Motor neuron (in vitro differentiated cells): ENCODE measurements at regions not wholly inside any gene's neighbourhood (a gene's known extent, or its start where the extent isn't known, plus 50 kb on each side); places are given as distances from the start of the nearest gene placed in this dataset.
"Not testable (repeated sequence)": the region's sequence is repeated elsewhere in the genome, so short reads cannot be mapped to it uniquely, and the experiment has no call there.

Experiments used
- ATAC-seq, 8 experiments: fragments of 200-7000 bp; cut with Tn5 transposase; replicated peaks in 6 of 8; 2 replicates each; pipeline ENCODE4 v1.8.0; 2021; ENCODE audit warnings: mild to moderate bottlenecking in 8 of 8, moderate library complexity in 8 of 8
- H3K27ac ChIP-seq, 2 donors: fragments of 250-450 bp; sonication (Bioruptor Pico); 2 replicates each; pipeline ENCODE4 v1.9.0; 2021; ENCODE audit warnings: antibody characterized with exemption in 2 of 2, mild to moderate bottlenecking in 2 of 2, moderate library complexity in 1 of 2
- H3K4me1 ChIP-seq, 2 donors: fragments of 250-450 bp; sonication (Bioruptor Pico); replicated peaks in 1 of 2; 2 replicates each; pipeline ENCODE4 v1.6.1; 2021; ENCODE audit warnings: antibody characterized with exemption in 2 of 2, mild to moderate bottlenecking in 2 of 2, moderate library complexity in 1 of 2
- H3K4me3 ChIP-seq, 5 donors: fragments of 250-450 bp; sonication (Bioruptor Pico); 2 replicates each; pipeline ENCODE4 v1.9.0; 2021; ENCODE audit warnings: antibody characterized with exemption in 5 of 5, mild to moderate bottlenecking in 5 of 5, moderate library complexity in 4 of 5
- WGBS, 10 experiments: fragments of 450-650 bp; shearing (Covaris generic); methylation state at CpG; one replicate each; pipeline ENCODE4 v1.0.0; 2022; 5-methylcytosine and 5-hydroxymethylcytosine counted together
- in situ Hi-C, 9 experiments: fragments of 400-800 bp; cut with MboI; loops; one replicate each; pipeline ENCODE4 v1.15.0; 2021; ENCODE audit warnings: low sequenced_read_pairs in 9 of 9, low pct_unique_long_range_greater_than_20kb in 2 of 9; ENCODE audit not compliant: unreplicated experiment in 9 of 9

GRCh38 chr6:168193816-168194721, 115.1 kb upstream of the FRMD1 start:
- 0 to 100% (median 90%) methylated on average over 1 to 19 of the region's 42 CpGs; no CpG with 5 or more reads in 3 of the 10 experiments for WGBS, 10 experiments
- in situ Hi-C loops = no loop called here
- Histone ChIP-seq H3K4me3 (no peak overlapping the region), H3K27ac (no peak overlapping the region), H3K4me1 (peaks cover 9 to 16% of the 10 kb centered on the region in 2 donors)
- ATAC-seq = no peak

GRCh38 chr6:168192901-168193815, 114.1 kb upstream of the FRMD1 start:
- 73 to 100% (median 93%) methylated on average over 5 to 19 of the region's 47 CpGs; no CpG with 5 or more reads in 3 of the 10 experiments for WGBS, 10 experiments
- H3K27ac ChIP-seq = no peak overlapping the region
- in situ Hi-C loops = no loop called here
- H3K4me3 ChIP-seq = no peak overlapping the region
- ATAC-seq = no peak
- H3K4me1 ChIP-seq = peaks cover 16% of the 10 kb centered on the region in 2 donors

- 0 to 100% (median 45%) methylated on average over 1 to 16 of the region's 16 CpGs; no CpG with 5 or more reads in 3 of the 10 experiments for WGBS, 10 experiments
- ATAC-seq = peak in 5 of 8 experiments; percentile 52 to 81 (median 70)
- peaks cover 16 to 17% of the 10 kb centered on the region in 2 donors for H3K4me1 ChIP-seq
- no peak overlapping the region for H3K4me3 ChIP-seq
- H3K27ac ChIP-seq = no peak overlapping the region
- in situ Hi-C loops = no loop called here
Observed at GRCh38 chr6:168192195-168192900, 113.3 kb upstream of the FRMD1 start.

- 42 to 100% (median 95%) methylated on average over 1 to 9 of the region's 22 CpGs; no CpG with 5 or more reads in 2 of the 10 experiments for WGBS, 10 experiments
- Histone ChIP-seq H3K27ac (no peak overlapping the region), H3K4me3 (no peak overlapping the region), H3K4me1 (peaks cover 16 to 17% of the 10 kb centered on the region in 2 donors)
- in situ Hi-C loops = no loop called here
- ATAC-seq = no peak
Observed at GRCh38 chr6:168190646-168191443, 111.8 kb upstream of the FRMD1 start.

- WGBS, 10 experiments = 60 to 100% (median 89%) methylated on average over 2 to 8 of the region's 21 CpGs; no CpG with 5 or more reads in 6 of the 10 experiments
- peaks cover 16 to 17% of the 10 kb centered on the region in 2 donors for H3K4me1 ChIP-seq
- no peak overlapping the region for H3K4me3 ChIP-seq
- in situ Hi-C loops = no loop called here
- no peak overlapping the region for H3K27ac ChIP-seq
- no peak for ATAC-seq
Observed at GRCh38 chr6:168190014-168190405, 111.0 kb upstream of the FRMD1 start.

GRCh38 chr6:168189200-168190013, 110.4 kb upstream of the FRMD1 start:
- ATAC-seq = no peak
- no peak overlapping the region for H3K27ac ChIP-seq
- in situ Hi-C loops = no loop called here
- H3K4me1 ChIP-seq = peaks cover 16 to 17% of the 10 kb centered on the region in 2 donors
- no peak overlapping the region for H3K4me3 ChIP-seq
- WGBS, 10 experiments = 55 to 100% (median 100%) methylated on average over 1 to 4 of the region's 10 CpGs; no CpG with 5 or more reads in 4 of the 10 experiments

GRCh38 chr6:168188369-168189199, 109.6 kb upstream of the FRMD1 start:
- H3K4me3 ChIP-seq = no peak overlapping the region
- H3K27ac ChIP-seq = no peak overlapping the region
- 0 to 88% (median 63%) methylated on average over 1 to 8 of the region's 17 CpGs; no CpG with 5 or more reads in 4 of the 10 experiments for WGBS, 10 experiments
- peak in 7 of 8 experiments; percentile 59 to 77 (median 71) for ATAC-seq
- in situ Hi-C loops = no loop called here
- peaks cover 16 to 17% of the 10 kb centered on the region in 2 donors for H3K4me1 ChIP-seq

GRCh38 chr6:168186438-168186837, 107.4 kb upstream of the FRMD1 start:
- Histone ChIP-seq H3K4me1 (peaks cover 2 to 8% of the 10 kb centered on the region in 2 donors), H3K27ac (no peak overlapping the region), H3K4me3 (no peak overlapping the region)
- whole genome bisulfite sequencing, 10 experiments = 0 to 100% (median 88%) methylated on average over 1 to 5 of the region's 5 CpGs; no CpG with 5 or more reads in 2 of the 10 experiments
- no peak for ATAC-seq
- in situ Hi-C loops = no loop called here

GRCh38 chr6:168186018-168186417, 107.0 kb upstream of the FRMD1 start:
- in situ Hi-C loops, ATAC-seq, H3K27ac ChIP-seq, H3K4me3 ChIP-seq, H3K4me1 ChIP-seq: not testable (repeated sequence)
- WGBS, 10 experiments = 40% methylated on average over 1 of the region's 1 CpG; no CpG with 5 or more reads in 9 of the 10 experiments

- H3K4me1 ChIP-seq = peaks cover 3 to 8% of the 10 kb centered on the region in 2 donors
- ATAC-seq = no peak
- WGBS, 10 experiments = 32 to 98% (median 70%) methylated on average over 1 to 5 of the region's 5 CpGs; no CpG with 5 or more reads in 6 of the 10 experiments
- no peak overlapping the region for H3K27ac ChIP-seq
- in situ Hi-C loops = no loop called here
- no peak overlapping the region for H3K4me3 ChIP-seq
Observed at GRCh38 chr6:168184701-168185100, 105.7 kb upstream of the FRMD1 start.

GRCh38 chr6:168183613-168183970, 104.6 kb upstream of the FRMD1 start:
- H3K4me1 ChIP-seq = peaks cover 3 to 6% of the 10 kb centered on the region in 2 donors
- no peak overlapping the region for H3K4me3 ChIP-seq
- H3K27ac ChIP-seq = no peak overlapping the region
- in situ Hi-C loops = no loop called here
- no peak for ATAC-seq
- WGBS, 10 experiments = 0 to 100% (median 80%) methylated on average over 1 to 6 of the region's 6 CpGs; no CpG with 5 or more reads in 1 of the 10 experiments
